ENCODE measurements at regions not wholly inside any gene's neighbourhood (a gene's known extent, or its start where the extent isn't known, plus 50 kb on each side); places are given as distances from the start of the nearest gene placed in this dataset.

DNA sequence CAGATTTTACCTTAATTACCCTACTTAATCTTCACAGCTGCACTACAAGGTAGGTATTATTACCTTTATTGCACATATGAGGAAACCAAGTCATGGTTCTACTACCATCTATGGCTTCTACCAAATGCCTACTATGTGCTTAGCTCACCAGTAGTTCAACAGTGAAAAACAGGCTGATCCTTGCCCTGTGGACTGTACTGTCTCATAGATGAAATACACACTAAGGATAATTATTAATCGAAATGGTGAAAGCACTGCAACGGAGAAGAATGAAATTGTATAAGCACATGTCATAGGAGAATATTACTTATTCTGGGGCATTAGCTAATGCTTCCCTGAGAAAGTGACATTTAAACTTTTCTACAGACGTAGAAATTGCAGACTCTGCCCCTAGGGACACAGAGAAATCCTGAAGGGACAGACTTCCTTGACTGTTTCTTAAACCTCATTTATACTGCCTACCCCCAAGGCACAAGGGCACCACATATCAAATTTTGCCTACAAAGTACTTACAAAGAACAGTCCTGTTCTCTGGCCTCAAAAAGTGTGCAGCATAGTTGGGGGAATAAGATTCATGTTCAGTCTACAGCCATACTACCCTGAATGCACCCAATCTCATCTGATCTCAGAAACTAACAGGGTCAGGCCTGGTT is 148.4 kb upstream of the ZC3H11B start:
- H3K9ac ChIP-seq (ENCODE audit: insufficient read depth, low read depth, low read length) = no peak overlapping the region
- no TSS peak for BruUV-seq (replicated peaks)
- no peak overlapping the region for H3K27ac ChIP-seq (ENCODE audit: extremely low read length, insufficient read depth, low read length)
- DNase-seq (ENCODE audit: low spot score) (no peak), FAIRE-seq (no peak), ATAC-seq (no peak)
- no peaks in the 10 kb centered on the region for H3K36me3 ChIP-seq (replicated peaks in 1 of 2; ENCODE audit: control insufficient read depth in 1 of 2, insufficient read depth in 2 of 2, low read length in 2 of 2)
- no peaks in the 10 kb centered on the region for H3K4me1 ChIP-seq (ENCODE audit: insufficient read depth, low read length)
- H3K27me3 ChIP-seq (ENCODE audit: control insufficient read depth in 1 of 2, insufficient read depth in 2 of 2, low read length in 2 of 2) = no peaks in the 10 kb centered on the region
- in situ Hi-C loops (cut with HindIII; ENCODE audit: extremely low pct_ligation_motif_present, low pct_unique_long_range_greater_than_20kb) = no loop called here
- no peaks in the 10 kb centered on the region for H3K79me2 ChIP-seq (ENCODE audit: insufficient read depth, low read length)
- H4K20me1 ChIP-seq (ENCODE audit: insufficient read depth, low read length) = no peaks in the 10 kb centered on the region
- ChIA-PET CTCF (ENCODE audit: low intra/inter-chr PET ratio, low total read pairs) (no interaction called here), POLR2A (no interaction called here)
- no peak overlapping the region for H2AFZ ChIP-seq (ENCODE audit: low read length)
- intact Hi-C loops (cut with micrococcal nuclease; ENCODE audit: unreplicated experiment) = no loop called here
- no peaks in the 10 kb centered on the region for H3K9me3 ChIP-seq (ENCODE audit: low read length)
- TF ChIP-seq GTF2F1 (IDR thresholded peaks at IDR 0.05; ENCODE audit: low read length) (no peak), GABPB1 (CRISPR knock-in tag; IDR thresholded peaks at IDR 0.05) (no peak), KDM5A (IDR thresholded peaks at IDR 0.05; ENCODE audit: borderline replicate concordance, low read length) (no peak)
- TF ChIP-seq, protein P1, sequence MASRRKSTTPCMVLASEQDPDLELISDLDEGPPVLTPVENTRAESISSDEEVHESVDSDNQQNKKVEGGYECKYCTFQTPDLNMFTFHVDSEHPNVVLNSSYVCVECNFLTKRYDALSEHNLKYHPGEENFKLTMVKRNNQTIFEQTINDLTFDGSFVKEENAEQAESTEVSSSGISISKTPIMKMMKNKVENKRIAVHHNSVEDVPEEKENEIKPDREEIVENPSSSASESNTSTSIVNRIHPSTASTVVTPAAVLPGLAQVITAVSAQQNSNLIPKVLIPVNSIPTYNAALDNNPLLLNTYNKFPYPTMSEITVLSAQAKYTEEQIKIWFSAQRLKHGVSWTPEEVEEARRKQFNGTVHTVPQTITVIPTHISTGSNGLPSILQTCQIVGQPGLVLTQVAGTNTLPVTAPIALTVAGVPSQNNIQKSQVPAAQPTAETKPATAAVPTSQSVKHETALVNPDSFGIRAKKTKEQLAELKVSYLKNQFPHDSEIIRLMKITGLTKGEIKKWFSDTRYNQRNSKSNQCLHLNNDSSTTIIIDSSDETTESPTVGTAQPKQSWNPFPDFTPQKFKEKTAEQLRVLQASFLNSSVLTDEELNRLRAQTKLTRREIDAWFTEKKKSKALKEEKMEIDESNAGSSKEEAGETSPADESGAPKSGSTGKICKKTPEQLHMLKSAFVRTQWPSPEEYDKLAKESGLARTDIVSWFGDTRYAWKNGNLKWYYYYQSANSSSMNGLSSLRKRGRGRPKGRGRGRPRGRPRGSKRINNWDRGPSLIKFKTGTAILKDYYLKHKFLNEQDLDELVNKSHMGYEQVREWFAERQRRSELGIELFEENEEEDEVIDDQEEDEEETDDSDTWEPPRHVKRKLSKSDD (CRISPR knock-in tag; IDR thresholded peaks at IDR 0.05; ENCODE audit: low read depth) = no peak
- TF ChIP-seq, protein P2, sequence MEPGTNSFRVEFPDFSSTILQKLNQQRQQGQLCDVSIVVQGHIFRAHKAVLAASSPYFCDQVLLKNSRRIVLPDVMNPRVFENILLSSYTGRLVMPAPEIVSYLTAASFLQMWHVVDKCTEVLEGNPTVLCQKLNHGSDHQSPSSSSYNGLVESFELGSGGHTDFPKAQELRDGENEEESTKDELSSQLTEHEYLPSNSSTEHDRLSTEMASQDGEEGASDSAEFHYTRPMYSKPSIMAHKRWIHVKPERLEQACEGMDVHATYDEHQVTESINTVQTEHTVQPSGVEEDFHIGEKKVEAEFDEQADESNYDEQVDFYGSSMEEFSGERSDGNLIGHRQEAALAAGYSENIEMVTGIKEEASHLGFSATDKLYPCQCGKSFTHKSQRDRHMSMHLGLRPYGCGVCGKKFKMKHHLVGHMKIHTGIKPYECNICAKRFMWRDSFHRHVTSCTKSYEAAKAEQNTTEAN (CRISPR knock-in tag; conservative IDR thresholded peaks at IDR 0.05) = no peak
- TF ChIP-seq, protein P3, sequence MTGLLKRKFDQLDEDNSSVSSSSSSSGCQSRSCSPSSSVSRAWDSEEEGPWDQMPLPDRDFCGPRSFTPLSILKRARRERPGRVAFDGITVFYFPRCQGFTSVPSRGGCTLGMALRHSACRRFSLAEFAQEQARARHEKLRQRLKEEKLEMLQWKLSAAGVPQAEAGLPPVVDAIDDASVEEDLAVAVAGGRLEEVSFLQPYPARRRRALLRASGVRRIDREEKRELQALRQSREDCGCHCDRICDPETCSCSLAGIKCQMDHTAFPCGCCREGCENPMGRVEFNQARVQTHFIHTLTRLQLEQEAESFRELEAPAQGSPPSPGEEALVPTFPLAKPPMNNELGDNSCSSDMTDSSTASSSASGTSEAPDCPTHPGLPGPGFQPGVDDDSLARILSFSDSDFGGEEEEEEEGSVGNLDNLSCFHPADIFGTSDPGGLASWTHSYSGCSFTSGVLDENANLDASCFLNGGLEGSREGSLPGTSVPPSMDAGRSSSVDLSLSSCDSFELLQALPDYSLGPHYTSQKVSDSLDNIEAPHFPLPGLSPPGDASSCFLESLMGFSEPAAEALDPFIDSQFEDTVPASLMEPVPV (CRISPR knock-in tag; IDR thresholded peaks at IDR 0.05) = no peak
- TF ChIP-seq, protein P4, sequence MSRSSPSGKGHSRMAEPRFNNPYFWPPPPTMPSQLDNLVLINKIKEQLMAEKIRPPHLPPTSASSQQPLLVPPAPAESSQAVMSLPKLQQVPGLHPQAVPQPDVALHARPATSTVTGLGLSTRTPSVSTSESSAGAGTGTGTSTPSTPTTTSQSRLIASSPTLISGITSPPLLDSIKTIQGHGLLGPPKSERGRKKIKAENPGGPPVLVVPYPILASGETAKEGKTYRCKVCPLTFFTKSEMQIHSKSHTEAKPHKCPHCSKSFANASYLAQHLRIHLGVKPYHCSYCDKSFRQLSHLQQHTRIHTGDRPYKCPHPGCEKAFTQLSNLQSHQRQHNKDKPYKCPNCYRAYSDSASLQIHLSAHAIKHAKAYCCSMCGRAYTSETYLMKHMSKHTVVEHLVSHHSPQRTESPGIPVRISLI (CRISPR knock-in tag; IDR thresholded peaks at IDR 0.05; ENCODE audit: borderline replicate concordance) = no peak
- TF ChIP-seq, protein P5, sequence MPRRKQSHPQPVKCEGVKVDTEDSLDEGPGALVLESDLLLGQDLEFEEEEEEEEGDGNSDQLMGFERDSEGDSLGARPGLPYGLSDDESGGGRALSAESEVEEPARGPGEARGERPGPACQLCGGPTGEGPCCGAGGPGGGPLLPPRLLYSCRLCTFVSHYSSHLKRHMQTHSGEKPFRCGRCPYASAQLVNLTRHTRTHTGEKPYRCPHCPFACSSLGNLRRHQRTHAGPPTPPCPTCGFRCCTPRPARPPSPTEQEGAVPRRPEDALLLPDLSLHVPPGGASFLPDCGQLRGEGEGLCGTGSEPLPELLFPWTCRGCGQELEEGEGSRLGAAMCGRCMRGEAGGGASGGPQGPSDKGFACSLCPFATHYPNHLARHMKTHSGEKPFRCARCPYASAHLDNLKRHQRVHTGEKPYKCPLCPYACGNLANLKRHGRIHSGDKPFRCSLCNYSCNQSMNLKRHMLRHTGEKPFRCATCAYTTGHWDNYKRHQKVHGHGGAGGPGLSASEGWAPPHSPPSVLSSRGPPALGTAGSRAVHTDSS (CRISPR knock-in tag; conservative IDR thresholded peaks at IDR 0.05) = no peak
- 0% methylated on average over 3 of the region's 3 CpGs for WGBS (ENCODE audit: low lambda C conversion rate)
- H3K4me3 ChIP-seq (replicated peaks in 1 of 3; ENCODE audit: insufficient read depth in 1 of 3, low read depth in 2 of 3, low read length in 3 of 3) = no peak overlapping the region
- no peak overlapping the region for H3K4me2 ChIP-seq (ENCODE audit: low read depth, low read length)

Measured in HepG2 (cell line).